HG03571 (cell line): ENCODE measurements at regions not wholly inside any gene's neighbourhood (a gene's known extent, or its start where the extent isn't known, plus 50 kb on each side); places are given as distances from the start of the nearest gene placed in this dataset.

Experiments used
- ATAC-seq: cut with Tn5 transposase; IDR thresholded peaks from one replicate; pipeline ENCODE4 v1.9.1; 2021; ENCODE audit not compliant: unreplicated experiment

GRCh38 chr11:116457336-116458007 is 315.3 kb downstream of the BUD13 start:
- ATAC-seq, result no peak

GRCh38 chr11:116454951-116455350 is 317.8 kb downstream of the BUD13 start:
- ATAC-seq, result no peak

GRCh38 chr11:116454020-116454645 is 318.7 kb downstream of the BUD13 start:
- ATAC-seq, result no peak

GRCh38 chr11:116452461-116452860 is 320.3 kb downstream of the BUD13 start:
- ATAC-seq, result no peak

- no peak for ATAC-seq
Observed at GRCh38 chr11:116449522-116449921, 323.3 kb downstream of the BUD13 start.

GRCh38 chr11:116446048-116446941 is 326.5 kb downstream of the BUD13 start:
- no peak for ATAC-seq

GRCh38 chr11:116445108-116446047 is 327.4 kb downstream of the BUD13 start:
- ATAC-seq, result no peak

- ATAC-seq, result no peak
Observed at GRCh38 chr11:116442238-116442752, 330.5 kb downstream of the BUD13 start.

- ATAC-seq, result no peak
Observed at GRCh38 chr11:116439361-116439677, 333.5 kb downstream of the BUD13 start.

- ATAC-seq, result no peak
Observed at GRCh38 chr11:116438651-116439360, 334.0 kb downstream of the BUD13 start.

GRCh38 chr11:116434986-116435385 is 337.8 kb downstream of the BUD13 start:
- no peak for ATAC-seq

GRCh38 chr11:116432301-116432700 is 340.5 kb downstream of the BUD13 start:
- ATAC-seq, result no peak

- ATAC-seq, result no peak
Observed at GRCh38 chr11:116431842-116432241, 340.9 kb downstream of the BUD13 start.

GRCh38 chr11:116428638-116428975 is 344.2 kb downstream of the BUD13 start:
- no peak for ATAC-seq

- ATAC-seq, result no peak
Observed at GRCh38 chr11:116427903-116428637, 344.7 kb downstream of the BUD13 start.

GRCh38 chr11:116427337-116427902 is 345.4 kb downstream of the BUD13 start:
- ATAC-seq, result no peak

GRCh38 chr11:116426761-116427160 is 346.0 kb downstream of the BUD13 start:
- ATAC-seq, result no peak

- ATAC-seq, result no peak
Observed at GRCh38 chr11:116424615-116425261, 348.0 kb downstream of the BUD13 start.
